ENCODE measurements at regions not wholly inside any gene's neighbourhood (a gene's known extent, or its start where the extent isn't known, plus 50 kb on each side); places are given as distances from the start of the nearest gene placed in this dataset.
A peak's percentile ranks its signal among the peaks of the same experiment; 100 is the strongest.
"Not testable (repeated sequence)": the region's sequence is repeated elsewhere in the genome, so short reads cannot be mapped to it uniquely, and the experiment has no call there.

DNA sequence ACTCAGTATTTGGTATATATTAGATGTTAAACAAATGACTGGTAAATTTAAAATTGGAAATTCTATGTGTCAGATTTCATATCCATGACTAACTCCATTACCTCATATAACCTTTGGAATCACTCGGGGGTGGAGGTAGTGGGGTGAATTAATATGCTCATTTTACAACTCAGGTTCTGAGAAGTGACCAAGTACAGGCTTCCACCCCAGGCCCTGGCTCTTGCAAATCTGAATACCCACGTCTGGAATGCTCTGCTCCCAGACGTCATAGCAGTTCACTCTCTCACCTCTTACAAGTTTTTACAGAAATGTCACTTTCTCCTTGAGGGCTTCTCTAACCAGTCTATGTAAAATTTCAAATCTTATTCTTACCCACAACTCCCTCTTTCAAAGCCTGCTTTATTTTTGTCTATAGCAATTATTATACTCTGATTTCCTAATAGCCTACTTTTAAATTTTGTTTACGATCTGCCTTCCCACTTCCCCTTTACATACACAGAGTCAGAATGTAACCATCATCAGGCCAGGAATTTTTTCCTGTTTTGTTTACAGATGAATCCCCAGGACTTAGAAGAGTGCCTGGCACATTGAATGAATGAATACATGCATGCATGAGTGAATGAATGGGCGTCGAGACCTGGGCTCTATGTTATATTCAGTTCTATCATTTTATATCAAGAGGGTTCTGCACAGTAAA is 134.1 kb upstream of the IFNE start:
- no peaks in the 10 kb centered on the region for H3K36me3 Mint-ChIP-seq (ENCODE audit: low read depth)
- DNase-seq (ENCODE audit: low spot score): no peak
- peaks cover 32% of the 10 kb centered on the region for H3K4me1 Mint-ChIP-seq (ENCODE audit: low read depth)
- peaks cover 4% of the 10 kb centered on the region for H3K27me3 Mint-ChIP-seq (ENCODE audit: insufficient read depth)
- no peaks in the 10 kb centered on the region for H3K9me3 Mint-ChIP-seq
- no peak overlapping the region for H3K4me3 Mint-ChIP-seq
- H3K27ac Mint-ChIP-seq: no peak overlapping the region
- intact Hi-C loops (cut with micrococcal nuclease): no loop called here

DNA sequence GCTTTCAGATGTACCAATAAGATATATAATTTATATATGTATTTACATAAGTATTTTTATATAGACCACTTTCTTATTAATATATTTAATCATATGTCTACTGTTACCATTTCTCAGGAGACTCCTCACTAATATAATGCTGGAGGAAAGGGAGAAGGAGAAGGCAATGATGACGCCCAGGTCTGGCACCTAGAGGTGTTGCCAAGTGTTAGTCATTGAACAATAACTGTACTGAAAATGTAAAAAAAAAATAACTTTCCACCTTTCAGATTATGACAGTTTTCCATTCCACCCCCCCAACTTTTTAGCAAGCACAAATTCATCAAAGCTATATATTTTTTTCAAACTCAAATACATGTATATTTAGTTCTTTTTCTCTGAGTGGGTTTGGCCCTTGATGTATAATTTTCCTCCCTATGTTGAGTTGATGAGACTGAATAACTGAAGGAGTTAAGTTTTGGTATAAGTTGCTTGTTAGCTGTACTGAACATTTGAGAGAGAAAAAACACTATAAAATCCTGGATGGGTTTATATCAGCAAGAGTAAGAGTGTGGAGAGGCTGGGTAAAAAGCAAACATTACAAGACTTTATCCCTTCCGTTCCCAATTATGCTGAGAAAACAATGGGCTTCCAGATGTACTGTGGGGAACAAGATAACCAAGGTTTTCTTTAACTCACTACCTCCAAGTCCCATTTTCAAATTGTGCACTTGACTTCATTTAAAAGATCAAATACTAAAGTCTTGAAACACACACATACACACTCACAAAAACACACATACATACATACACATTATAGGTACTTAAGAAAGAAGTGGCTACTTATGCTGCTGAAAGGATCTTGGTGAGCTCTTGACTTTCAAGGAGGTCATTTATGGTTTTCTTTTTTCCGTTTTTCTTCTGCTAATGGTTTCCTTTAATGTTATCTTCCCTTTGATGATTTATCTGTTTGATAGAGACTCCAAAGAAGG is 142.8 kb upstream of the IFNE start:
- Mint-ChIP-seq H3K4me1 (ENCODE audit: low read depth) (peaks cover 18% of the 10 kb centered on the region), H3K27me3 (ENCODE audit: insufficient read depth) (peaks cover 7% of the 10 kb centered on the region), H3K36me3 (ENCODE audit: low read depth) (no peaks in the 10 kb centered on the region), H3K27ac (peak overlapping the region; percentile 40), H3K4me3 (no peak overlapping the region), H3K9me3 (peaks cover 9% of the 10 kb centered on the region)
- no peak for DNase-seq (ENCODE audit: low spot score)
- intact Hi-C loops (cut with micrococcal nuclease): loop anchor here (2.0 to 5.0 kb wide), 2 partner anchors 60 to 68 kb away; no protein-coding TSS in a partner anchor

DNA sequence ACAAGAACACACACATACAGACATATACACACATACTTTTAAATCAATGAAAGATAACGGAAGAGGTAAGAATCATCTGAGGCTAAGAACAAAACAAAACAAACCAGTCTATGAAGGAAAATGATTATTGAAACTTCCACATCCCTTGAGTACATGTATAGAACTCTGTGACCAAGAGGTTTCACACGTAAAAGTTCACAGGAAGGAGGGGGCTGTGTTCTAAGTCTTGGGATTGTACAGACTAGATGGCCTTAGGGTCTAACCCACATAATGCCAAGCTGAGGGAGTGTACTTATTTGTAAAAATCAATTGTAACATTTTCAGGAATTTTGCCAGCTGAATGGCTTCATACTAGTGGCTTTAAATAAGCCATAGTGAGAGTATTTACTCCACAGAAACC is 144.4 kb upstream of the IFNE start:
- intact Hi-C loops (cut with micrococcal nuclease): loop anchor here (2.0 to 5.0 kb wide), 2 partner anchors 36 to 69 kb away; no protein-coding TSS in a partner anchor

DNA sequence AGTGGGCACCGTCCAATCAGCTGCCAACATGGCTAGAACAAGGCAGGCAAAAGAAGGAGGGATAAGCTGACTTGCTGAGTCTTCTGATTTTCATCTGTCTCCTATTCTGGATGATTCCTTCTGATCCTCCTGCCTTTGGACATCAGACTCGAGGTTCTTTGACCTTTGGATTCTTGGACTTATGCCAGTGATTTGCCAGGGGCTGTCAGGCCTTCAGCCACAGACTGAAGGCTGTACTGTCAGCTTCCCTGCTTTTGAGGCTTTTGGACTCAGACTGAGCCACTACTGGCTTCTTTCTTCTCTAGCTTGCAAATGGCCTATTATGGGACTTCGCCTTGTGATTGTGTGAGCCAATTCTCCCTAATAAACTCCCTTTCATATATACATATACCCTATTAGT is 146.8 kb upstream of the IFNE start:
- not testable (repeated sequence) for DNase-seq (ENCODE audit: low spot score); H3K27ac Mint-ChIP-seq; H3K27me3 Mint-ChIP-seq (ENCODE audit: insufficient read depth); H3K36me3 Mint-ChIP-seq (ENCODE audit: low read depth); H3K4me3 Mint-ChIP-seq
- Mint-ChIP-seq H3K4me1 (ENCODE audit: low read depth) (peaks cover 18% of the 10 kb centered on the region), H3K9me3 (peaks cover 11% of the 10 kb centered on the region)
- intact Hi-C loops (cut with micrococcal nuclease): loop anchor here (5.0 kb wide), 1 partner anchor 72 kb away; no protein-coding TSS in a partner anchor

More for the DNA sequence above, 144.4 kb upstream of the IFNE start:
- Mint-ChIP-seq H3K36me3 (ENCODE audit: low read depth) (no peaks in the 10 kb centered on the region), H3K4me1 (ENCODE audit: low read depth) (peaks cover 18% of the 10 kb centered on the region), H3K9me3 (peaks cover 11% of the 10 kb centered on the region), H3K27me3 (ENCODE audit: insufficient read depth) (peaks cover 3% of the 10 kb centered on the region), H3K4me3 (no peak overlapping the region), H3K27ac (no peak overlapping the region)
- DNase-seq (ENCODE audit: low spot score): no peak

DNA sequence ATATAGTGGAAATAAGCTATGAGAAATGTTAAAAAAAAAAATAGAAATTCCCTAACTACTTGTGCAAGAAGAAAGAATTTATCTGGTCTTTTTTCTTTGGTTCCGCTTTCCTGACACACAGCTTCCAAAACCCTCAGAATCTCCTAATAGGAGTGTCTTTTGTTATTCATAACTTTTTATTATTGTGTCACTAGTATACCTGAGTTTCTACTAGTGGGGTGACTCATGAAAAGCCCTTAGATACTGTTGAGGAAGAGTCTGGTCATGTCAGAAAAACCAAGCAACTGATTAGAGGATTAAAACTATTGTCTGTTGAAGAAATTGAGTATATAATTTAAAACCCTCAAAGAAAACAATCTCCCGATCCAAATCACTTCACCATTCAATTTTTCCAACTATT is 152.8 kb upstream of the IFNE start:
- H3K27me3 Mint-ChIP-seq (ENCODE audit: insufficient read depth): peaks cover 4% of the 10 kb centered on the region
- H3K9me3 Mint-ChIP-seq: peaks cover 3% of the 10 kb centered on the region
- no peak for DNase-seq (ENCODE audit: low spot score)
- intact Hi-C loops (cut with micrococcal nuclease): no loop called here
- no peak overlapping the region for H3K27ac Mint-ChIP-seq
- H3K36me3 Mint-ChIP-seq (ENCODE audit: low read depth): no peaks in the 10 kb centered on the region
- H3K4me1 Mint-ChIP-seq (ENCODE audit: low read depth): no peaks in the 10 kb centered on the region
- no peak overlapping the region for H3K4me3 Mint-ChIP-seq

DNA sequence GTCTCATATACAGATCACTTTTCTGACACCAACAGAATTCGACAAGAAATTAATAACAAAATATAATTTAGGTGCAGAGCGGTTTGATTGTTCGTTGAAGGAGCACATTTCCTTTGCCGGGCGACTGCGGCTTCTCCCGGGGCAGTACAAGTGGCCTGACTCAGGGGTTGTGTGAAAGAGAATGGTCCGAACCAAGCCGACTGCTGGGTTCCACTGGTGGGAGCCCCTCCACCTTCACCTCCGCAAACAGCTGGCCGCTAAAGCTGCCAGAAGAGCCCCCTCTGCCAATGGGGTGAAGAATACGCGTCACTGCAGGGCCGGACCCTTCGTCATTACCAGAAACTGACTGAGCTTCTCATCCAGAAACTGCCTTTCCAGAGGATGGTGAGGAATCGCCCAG is 156.0 kb upstream of the IFNE start:
- intact Hi-C loops (cut with micrococcal nuclease): no loop called here
- Mint-ChIP-seq H3K4me1 (ENCODE audit: low read depth) (no peaks in the 10 kb centered on the region), H3K27ac (no peak overlapping the region), H3K9me3 (no peaks in the 10 kb centered on the region), H3K27me3 (ENCODE audit: insufficient read depth) (peaks cover 4% of the 10 kb centered on the region), H3K4me3 (no peak overlapping the region), H3K36me3 (ENCODE audit: low read depth) (no peaks in the 10 kb centered on the region)
- DNase-seq (ENCODE audit: low spot score): no peak

DNA sequence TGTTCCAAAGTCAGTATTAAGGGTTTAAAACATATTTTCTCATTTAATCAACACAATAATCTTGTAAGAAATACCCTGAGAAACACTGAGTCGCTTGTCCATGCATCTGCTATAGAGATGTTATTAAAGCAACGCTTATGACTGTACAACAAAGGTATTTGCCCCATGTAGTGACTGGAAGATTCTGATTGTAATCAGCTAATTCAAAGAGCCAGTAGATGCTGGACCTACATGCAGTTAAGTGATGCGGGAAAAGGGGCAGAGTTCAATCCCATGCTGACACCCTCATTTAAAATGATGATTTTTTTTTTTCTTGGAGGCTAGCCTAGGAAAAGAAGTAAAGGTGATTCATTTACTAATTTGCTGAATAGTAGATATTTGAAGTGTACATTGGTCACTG is 149.3 kb upstream of the MTAP start:
- peaks cover 2% of the 10 kb centered on the region for H3K27me3 Mint-ChIP-seq (ENCODE audit: insufficient read depth)
- peaks cover 1% of the 10 kb centered on the region for H3K36me3 Mint-ChIP-seq (ENCODE audit: low read depth)
- H3K27ac Mint-ChIP-seq: no peak overlapping the region
- H3K9me3 Mint-ChIP-seq: peaks cover 18% of the 10 kb centered on the region
- no peak overlapping the region for H3K4me3 Mint-ChIP-seq
- no peaks in the 10 kb centered on the region for H3K4me1 Mint-ChIP-seq (ENCODE audit: low read depth)
- intact Hi-C loops (cut with micrococcal nuclease): no loop called here
- no peak for DNase-seq (ENCODE audit: low spot score)

DNA sequence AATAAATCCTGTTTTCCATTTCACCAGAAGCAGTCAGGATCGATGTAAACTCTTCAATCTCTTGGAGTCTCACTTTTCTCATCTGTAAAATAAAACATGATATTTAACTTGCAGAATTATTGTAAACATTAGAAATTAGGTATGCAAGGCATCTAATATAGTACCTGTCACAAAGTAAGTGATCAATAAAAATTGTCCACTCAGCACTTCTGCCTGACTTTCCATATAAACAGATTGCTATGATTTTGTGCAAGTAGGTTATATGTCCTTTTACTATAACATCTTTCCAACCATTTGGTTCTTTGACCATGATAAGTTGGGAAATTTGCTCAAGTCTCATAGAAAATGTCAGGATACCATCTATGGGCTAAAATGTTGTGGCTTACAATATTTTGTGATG is 148.8 kb upstream of the MTAP start:
- intact Hi-C loops (cut with micrococcal nuclease): no loop called here
- Mint-ChIP-seq H3K4me1 (ENCODE audit: low read depth) (no peaks in the 10 kb centered on the region), H3K4me3 (no peak overlapping the region), H3K9me3 (peaks cover 15% of the 10 kb centered on the region), H3K27ac (no peak overlapping the region), H3K27me3 (ENCODE audit: insufficient read depth) (peaks cover 5% of the 10 kb centered on the region), H3K36me3 (ENCODE audit: low read depth) (peaks cover 1% of the 10 kb centered on the region)
- DNase-seq (ENCODE audit: low spot score): no peak

DNA sequence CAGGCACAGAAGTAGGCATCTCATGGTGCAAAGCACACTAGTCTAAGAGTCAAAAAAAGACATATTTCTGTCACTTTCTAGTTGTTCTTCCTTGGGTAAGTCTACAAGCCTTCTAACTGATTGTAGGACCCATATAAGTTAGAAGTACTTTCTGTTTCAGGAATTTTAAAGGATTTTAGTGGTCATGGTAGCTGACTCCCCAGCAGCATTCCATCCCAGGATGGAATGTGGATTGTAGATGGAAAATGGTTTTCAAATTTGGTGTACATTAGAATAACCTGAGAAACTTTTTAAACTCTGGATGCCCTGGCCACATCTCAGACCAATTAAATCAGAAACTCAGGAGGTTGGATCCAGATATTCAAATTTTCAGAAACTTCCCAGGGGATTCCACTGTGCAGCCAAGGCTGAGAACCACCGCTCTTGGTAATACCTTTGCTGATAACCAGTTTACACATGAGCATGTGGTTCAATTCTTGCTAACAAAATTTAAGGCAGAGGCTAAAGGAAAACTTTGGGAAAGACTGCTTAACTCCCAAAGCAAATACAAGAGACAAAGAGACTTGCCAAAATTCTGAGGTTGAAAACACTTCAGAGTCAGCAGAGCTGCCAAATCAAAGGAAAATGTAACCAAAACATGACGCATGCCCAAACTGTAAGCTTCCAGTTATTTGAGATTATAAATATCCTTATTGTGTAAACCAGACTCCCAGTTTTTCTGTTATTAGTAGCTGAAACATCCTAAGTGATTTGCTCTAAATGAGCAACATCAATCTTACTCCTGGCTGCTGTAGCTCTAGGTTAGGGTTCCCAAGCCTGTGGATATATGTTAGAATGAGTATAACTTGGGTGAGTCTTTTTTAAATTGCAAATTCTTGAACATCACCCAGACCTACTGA is 145.4 kb upstream of the MTAP start:
- Mint-ChIP-seq H3K9me3 (no peaks in the 10 kb centered on the region), H3K4me3 (no peak overlapping the region), H3K36me3 (ENCODE audit: low read depth) (peaks cover 1% of the 10 kb centered on the region), H3K27me3 (ENCODE audit: insufficient read depth) (peaks cover 9% of the 10 kb centered on the region), H3K27ac (no peak overlapping the region), H3K4me1 (ENCODE audit: low read depth) (no peaks in the 10 kb centered on the region)
- intact Hi-C loops (cut with micrococcal nuclease): no loop called here
- DNase-seq (ENCODE audit: low spot score): no peak

DNA sequence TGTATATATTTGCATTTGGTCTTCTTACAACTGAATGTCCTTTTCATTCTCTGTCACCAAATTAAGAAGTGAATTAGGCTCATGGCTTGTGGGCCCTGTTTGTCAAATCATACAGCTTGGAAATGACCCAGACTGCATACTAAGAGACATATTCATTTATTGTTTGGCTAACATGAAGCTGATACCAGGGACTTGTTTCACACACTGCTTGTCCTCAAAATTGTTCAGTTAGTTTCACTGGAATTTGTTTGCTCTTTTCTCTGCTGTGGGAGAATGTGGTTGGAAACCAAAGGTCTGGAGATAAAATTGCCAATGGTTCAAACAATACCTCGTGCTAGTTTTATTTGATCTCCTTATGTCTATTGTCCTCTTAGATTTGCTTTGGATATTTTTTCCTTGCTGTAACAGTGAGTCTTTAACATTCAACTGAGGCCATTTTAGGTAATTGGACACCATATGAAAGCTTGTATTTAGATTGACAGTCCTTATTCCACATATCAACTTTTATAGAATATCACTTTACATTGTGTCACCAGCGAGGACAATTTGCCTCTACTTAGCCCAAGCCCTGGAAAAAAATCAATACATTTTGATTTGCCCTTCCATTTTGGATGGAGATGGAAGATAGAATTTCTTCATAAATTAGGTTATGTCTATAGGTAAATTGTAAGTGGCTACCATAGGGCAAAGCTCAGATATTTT is 144.3 kb upstream of the MTAP start:
- Mint-ChIP-seq H3K27me3 (ENCODE audit: insufficient read depth) (peaks cover 9% of the 10 kb centered on the region), H3K4me3 (no peak overlapping the region)
- intact Hi-C loops (cut with micrococcal nuclease): no loop called here

DNA sequence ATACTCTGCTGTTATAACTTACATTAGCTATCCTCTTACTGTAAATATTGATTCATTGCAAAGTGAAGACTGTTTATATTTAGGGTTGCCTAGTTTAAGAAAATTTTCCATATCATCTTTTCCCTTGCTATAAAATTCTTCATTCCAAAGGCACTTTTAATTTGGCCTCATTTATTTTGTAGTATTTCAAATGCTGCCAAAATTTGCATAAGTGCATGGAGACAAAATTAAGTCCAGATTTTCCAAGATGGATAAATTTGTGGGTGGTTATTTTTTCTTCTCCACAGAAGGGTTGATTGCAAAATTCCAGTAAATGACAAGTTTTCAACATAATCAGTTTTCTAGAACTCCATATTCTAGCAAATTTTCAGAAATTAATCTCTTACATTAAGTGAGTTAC is 141.5 kb upstream of the MTAP start:
- no peak for DNase-seq (ENCODE audit: low spot score)
- intact Hi-C loops (cut with micrococcal nuclease): no loop called here
- Mint-ChIP-seq H3K36me3 (ENCODE audit: low read depth) (peaks cover 1% of the 10 kb centered on the region), H3K27me3 (ENCODE audit: insufficient read depth) (peaks cover 9% of the 10 kb centered on the region), H3K9me3 (no peaks in the 10 kb centered on the region), H3K4me3 (no peak overlapping the region), H3K4me1 (ENCODE audit: low read depth) (no peaks in the 10 kb centered on the region), H3K27ac (no peak overlapping the region)

More for the DNA sequence above, 144.3 kb upstream of the MTAP start:
- Mint-ChIP-seq H3K36me3 (ENCODE audit: low read depth) (peaks cover 1% of the 10 kb centered on the region), H3K27ac (no peak overlapping the region), H3K4me1 (ENCODE audit: low read depth) (no peaks in the 10 kb centered on the region), H3K9me3 (no peaks in the 10 kb centered on the region)
- no peak for DNase-seq (ENCODE audit: low spot score)

DNA sequence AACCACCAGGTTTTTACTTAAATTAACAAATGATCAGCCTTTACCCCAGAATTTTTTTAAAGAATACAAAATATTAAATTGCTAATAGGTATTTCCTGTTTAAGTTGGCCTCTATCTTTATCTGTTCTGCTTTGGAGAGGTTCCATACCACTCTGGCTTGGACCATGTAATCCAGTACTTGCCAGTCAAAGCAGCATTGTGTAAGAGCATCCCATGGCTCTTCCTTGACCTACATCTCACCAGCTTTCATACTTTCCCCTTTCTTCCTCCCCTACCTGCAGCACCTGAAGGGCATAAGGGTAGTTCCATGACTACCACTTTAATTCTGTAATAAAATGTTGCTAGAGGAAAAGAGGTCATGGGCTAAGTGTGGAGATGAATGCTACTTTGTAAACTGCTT is 140.8 kb upstream of the MTAP start:
- Mint-ChIP-seq H3K4me1 (ENCODE audit: low read depth) (no peaks in the 10 kb centered on the region), H3K36me3 (ENCODE audit: low read depth) (no peaks in the 10 kb centered on the region), H3K4me3 (no peak overlapping the region), H3K27me3 (ENCODE audit: insufficient read depth) (peaks cover 9% of the 10 kb centered on the region), H3K27ac (no peak overlapping the region), H3K9me3 (no peaks in the 10 kb centered on the region)
- intact Hi-C loops (cut with micrococcal nuclease): no loop called here
- no peak for DNase-seq (ENCODE audit: low spot score)
